Tibial nerve (tissue), 4 donors: ENCODE measurements at regions not wholly inside any gene's neighbourhood (a gene's known extent, or its start where the extent isn't known, plus 50 kb on each side); places are given as distances from the start of the nearest gene placed in this dataset.

Source experiments
- CTCF ChIP-seq, 5 experiments: fragments of 200-600 bp in 3 of 5; fragments of 450-650 bp in 2 of 5; sonication (generic) in 3 of 5; IDR thresholded peaks; one replicate each; pipeline ENCODE4 v1.5.1; 2016 to 2019; ENCODE audit warnings: antibody characterized with exemption in 5 of 5, mild to moderate bottlenecking in 3 of 5, moderate library complexity in 2 of 5
- EP300 ChIP-seq, 2 donors: sonication (generic); formaldehyde crosslinking; IDR thresholded peaks; one replicate each; pipeline ENCODE4 v1.6.1; 2017; ENCODE audit warnings: antibody characterized with exemption in 2 of 2, mild to moderate bottlenecking in 1 of 2
- POLR2A ChIP-seq, 2 donors: fragments of 450-650 bp; IDR thresholded peaks; one replicate each; pipeline ENCODE4 v1.6.1; 2017; ENCODE audit warnings: antibody characterized with exemption in 2 of 2, mild to moderate bottlenecking in 2 of 2, moderate library complexity in 2 of 2

- TF ChIP-seq CTCF (IDR thresholded peaks at IDR 0.05) (no peak), POLR2A (IDR thresholded peaks at IDR 0.05) (no peak), EP300 (IDR thresholded peaks at IDR 0.05) (no peak)
Observed at GRCh38 chr7:138233189-138233588, 156.9 kb downstream of the AKR1D1 start.
